HG03159 (cell line): ENCODE measurements at regions not wholly inside any gene's neighbourhood (a gene's known extent, or its start where the extent isn't known, plus 50 kb on each side); places are given as distances from the start of the nearest gene placed in this dataset.
"Not testable (repeated sequence)": the region's sequence is repeated elsewhere in the genome, so short reads cannot be mapped to it uniquely, and the experiment has no call there.

Source experiments
- ATAC-seq: cut with Tn5 transposase; IDR thresholded peaks from one replicate; pipeline ENCODE4 v1.9.1; 2021; ENCODE audit warnings: mild to moderate bottlenecking, moderate library complexity; ENCODE audit not compliant: unreplicated experiment

GRCh38 chr2:237238249-237238648, 152.6 kb downstream of the COPS8 start:
- ATAC-seq, result no peak

- ATAC-seq, result no peak
Observed at GRCh38 chr2:237240252-237240651, 154.6 kb downstream of the COPS8 start.

GRCh38 chr2:237240868-237241267, 155.2 kb downstream of the COPS8 start:
- ATAC-seq, result not testable (repeated sequence)

- no peak for ATAC-seq
Observed at GRCh38 chr2:237242091-237242536, 156.4 kb downstream of the COPS8 start.

GRCh38 chr2:237243487-237243886, 157.8 kb downstream of the COPS8 start:
- no peak for ATAC-seq

GRCh38 chr2:237244178-237244577, 158.5 kb downstream of the COPS8 start:
- ATAC-seq, result no peak

- no peak for ATAC-seq
Observed at GRCh38 chr2:237244976-237245646, 159.4 kb downstream of the COPS8 start.

GRCh38 chr2:237250599-237250998, 163.4 kb downstream of the COL6A3 start:
- no peak for ATAC-seq

GRCh38 chr2:237251986-237252385, 162.0 kb downstream of the COL6A3 start:
- no peak for ATAC-seq

GRCh38 chr2:237253046-237253702, 160.8 kb downstream of the COL6A3 start:
- no peak for ATAC-seq

GRCh38 chr2:237254369-237254861, 159.5 kb downstream of the COL6A3 start:
- ATAC-seq, result no peak

- no peak for ATAC-seq
Observed at GRCh38 chr2:237254911-237255578, 158.9 kb downstream of the COL6A3 start.

GRCh38 chr2:237256887-237257286, 157.1 kb downstream of the COL6A3 start:
- ATAC-seq, result no peak

- ATAC-seq, result no peak
Observed at GRCh38 chr2:237257471-237257951, 156.5 kb downstream of the COL6A3 start.

- no peak for ATAC-seq
Observed at GRCh38 chr2:237258116-237258515, 155.8 kb downstream of the COL6A3 start.

GRCh38 chr2:237258615-237259014, 155.3 kb downstream of the COL6A3 start:
- no peak for ATAC-seq

- no peak for ATAC-seq
Observed at GRCh38 chr2:237259201-237259600, 154.8 kb downstream of the COL6A3 start.

- no peak for ATAC-seq
Observed at GRCh38 chr2:237260039-237260620, 153.8 kb downstream of the COL6A3 start.

- ATAC-seq, result no peak
Observed at GRCh38 chr2:237260686-237261085, 153.3 kb downstream of the COL6A3 start.

- ATAC-seq, result no peak
Observed at GRCh38 chr2:237261327-237261726, 152.6 kb downstream of the COL6A3 start.
